ENCODE measurements at regions not wholly inside any gene's neighbourhood (a gene's known extent, or its start where the extent isn't known, plus 50 kb on each side); places are given as distances from the start of the nearest gene placed in this dataset.
A peak's percentile ranks its signal among the peaks of the same experiment; 100 is the strongest.

GRCh38 chr1:87674791-87675190, 346.1 kb downstream of the LMO4 start:
- Mint-ChIP-seq H3K9me3 (ENCODE audit: low read depth, unreplicated experiment) (no peaks in the 10 kb centered on the region), H3K27ac (ENCODE audit: unreplicated experiment) (no peak overlapping the region), H3K36me3 (ENCODE audit: insufficient read depth, unreplicated experiment) (no peaks in the 10 kb centered on the region), H3K4me1 (ENCODE audit: low read depth, unreplicated experiment) (no peaks in the 10 kb centered on the region), H3K27me3 (ENCODE audit: unreplicated experiment) (no peaks in the 10 kb centered on the region), H3K4me3 (ENCODE audit: low read depth, unreplicated experiment) (no peak overlapping the region)
- TF ChIP-seq CTCF (IDR thresholded peaks at IDR 0.05; ENCODE audit: unreplicated experiment), result no peak
- CTCF ChIA-PET, result no interaction called here
- no TSS peak for BruUV-seq (replicated peaks)
- intact Hi-C loops (cut with micrococcal nuclease; ENCODE audit: unreplicated experiment), result no loop called here
- DNase-seq, result no peak

GRCh38 chr1:87678266-87678665, 349.6 kb downstream of the LMO4 start:
- H3K27me3 Mint-ChIP-seq (ENCODE audit: unreplicated experiment), result no peaks in the 10 kb centered on the region
- TF ChIP-seq CTCF (IDR thresholded peaks at IDR 0.05; ENCODE audit: unreplicated experiment), result no peak
- peaks cover 8% of the 10 kb centered on the region for H3K4me1 Mint-ChIP-seq (ENCODE audit: low read depth, unreplicated experiment)
- DNase-seq, result no peak
- no peak overlapping the region for H3K27ac Mint-ChIP-seq (ENCODE audit: unreplicated experiment)
- no TSS peak for BruUV-seq (replicated peaks)
- no peaks in the 10 kb centered on the region for H3K9me3 Mint-ChIP-seq (ENCODE audit: low read depth, unreplicated experiment)
- H3K36me3 Mint-ChIP-seq (ENCODE audit: insufficient read depth, unreplicated experiment), result no peaks in the 10 kb centered on the region
- intact Hi-C loops (cut with micrococcal nuclease; ENCODE audit: unreplicated experiment), result no loop called here
- CTCF ChIA-PET, result no interaction called here
- no peak overlapping the region for H3K4me3 Mint-ChIP-seq (ENCODE audit: low read depth, unreplicated experiment)

- Mint-ChIP-seq H3K36me3 (ENCODE audit: insufficient read depth, unreplicated experiment) (peaks cover 10% of the 10 kb centered on the region), H3K27me3 (ENCODE audit: unreplicated experiment) (no peaks in the 10 kb centered on the region), H3K4me3 (ENCODE audit: low read depth, unreplicated experiment) (no peak overlapping the region), H3K27ac (ENCODE audit: unreplicated experiment) (no peak overlapping the region), H3K4me1 (ENCODE audit: low read depth, unreplicated experiment) (peaks cover 48% of the 10 kb centered on the region), H3K9me3 (ENCODE audit: low read depth, unreplicated experiment) (no peaks in the 10 kb centered on the region)
- TF ChIP-seq CTCF (IDR thresholded peaks at IDR 0.05; ENCODE audit: unreplicated experiment), result no peak
- intact Hi-C loops (cut with micrococcal nuclease; ENCODE audit: unreplicated experiment), result loop anchor here (5.0 to 10.0 kb wide), 2 partner anchors 270 to 382 kb away; no protein-coding TSS in a partner anchor
- CTCF ChIA-PET, result no interaction called here
- no peak for DNase-seq
- BruUV-seq (replicated peaks), result no TSS peak
Measured at GRCh38 chr1:87682565-87682964, 353.9 kb downstream of the LMO4 start.

- H3K9me3 Mint-ChIP-seq (ENCODE audit: low read depth, unreplicated experiment), result no peaks in the 10 kb centered on the region
- no peak for TF ChIP-seq CTCF (IDR thresholded peaks at IDR 0.05; ENCODE audit: unreplicated experiment)
- H3K4me1 Mint-ChIP-seq (ENCODE audit: low read depth, unreplicated experiment), result peaks cover 54% of the 10 kb centered on the region
- H3K27me3 Mint-ChIP-seq (ENCODE audit: unreplicated experiment), result no peaks in the 10 kb centered on the region
- CTCF ChIA-PET, result interaction anchor here (1.9 kb wide), 1 partner anchor 14 kb away, joined by 5 read pairs; no protein-coding TSS in a partner anchor
- H3K27ac Mint-ChIP-seq (ENCODE audit: unreplicated experiment), result peak overlapping the region; percentile 77
- H3K4me3 Mint-ChIP-seq (ENCODE audit: low read depth, unreplicated experiment), result peak overlapping the region; percentile 77
- peaks cover 10% of the 10 kb centered on the region for H3K36me3 Mint-ChIP-seq (ENCODE audit: insufficient read depth, unreplicated experiment)
- no TSS peak for BruUV-seq (replicated peaks)
- intact Hi-C loops (cut with micrococcal nuclease; ENCODE audit: unreplicated experiment), result loop anchor here (5.0 to 10.0 kb wide), 2 partner anchors 269 to 381 kb away; no protein-coding TSS in a partner anchor
- DNase-seq, result no peak
Measured at GRCh38 chr1:87683196-87683956, 354.7 kb downstream of the LMO4 start.
